Gastroesophageal sphincter (tissue), 4 donors: ENCODE measurements at regions not wholly inside any gene's neighbourhood (a gene's known extent, or its start where the extent isn't known, plus 50 kb on each side); places are given as distances from the start of the nearest gene placed in this dataset.

Experiments used
- ATAC-seq: fragments of 150-250 bp; one replicate; pipeline ENCODE4 v1.9.1; 2016; ENCODE audit warnings: mild to moderate bottlenecking, moderate library complexity
- H3K27ac ChIP-seq, 4 donors: fragments of 200-600 bp; sonication (generic) in 3 of 4; 1 replicate in 3 of 4; 2 replicates in 1 of 4; pipeline ENCODE4 v1.5.1; 2016 to 2019
- H3K27me3 ChIP-seq: fragments of 200-600 bp; sonication (generic); one replicate; pipeline ENCODE4 v1.5.1; 2019
- H3K36me3 ChIP-seq, 2 donors: fragments of 200-600 bp; sonication (generic); one replicate each; pipeline ENCODE4 v1.5.1; 2019; ENCODE audit warnings: control low read depth in 1 of 2
- H3K4me1 ChIP-seq, 3 donors: fragments of 200-600 bp; sonication (generic); 1 replicate in 2 of 3; 2 replicates in 1 of 3; pipeline ENCODE4 v1.5.1; 2016 to 2019; ENCODE audit warnings: control low read depth in 2 of 3
- H3K4me3 ChIP-seq, 2 donors: fragments of 200-600 bp; sonication (generic); one replicate each; pipeline ENCODE4 v1.5.1; 2019; ENCODE audit warnings: mild to moderate bottlenecking in 1 of 2, moderate library complexity in 1 of 2
- H3K9me3 ChIP-seq, 3 donors: fragments of 200-600 bp; sonication (generic); one replicate each; pipeline ENCODE4 v1.5.1; 2017 to 2019; ENCODE audit warnings: control low read depth in 2 of 3
- CTCF ChIP-seq, 4 experiments: fragments of 200-600 bp in 2 of 4; fragments of 450-650 bp in 2 of 4; sonication (generic) in 1 of 4; IDR thresholded peaks; one replicate each; pipeline ENCODE4 v1.5.1; 2017 to 2019; ENCODE audit warnings: antibody characterized with exemption in 4 of 4, mild to moderate bottlenecking in 2 of 4, moderate library complexity in 2 of 4
- EP300 ChIP-seq: sonication (generic); formaldehyde crosslinking; IDR thresholded peaks from one replicate; pipeline ENCODE4 v1.6.1; 2017; ENCODE audit warnings: antibody characterized with exemption, mild to moderate bottlenecking
- POLR2A ChIP-seq, 2 donors: fragments of 450-650 bp; IDR thresholded peaks; one replicate each; pipeline ENCODE4 v1.6.1; 2017; ENCODE audit warnings: antibody characterized with exemption in 2 of 2, mild to moderate bottlenecking in 2 of 2, moderate library complexity in 1 of 2
- POLR2AphosphoS5 ChIP-seq: sonication (generic); formaldehyde crosslinking; IDR thresholded peaks from one replicate; pipeline ENCODE4 v1.6.1; 2017; ENCODE audit warnings: antibody characterized with exemption
- WGBS, 2 donors: methylation state at CpG; one replicate each; pipeline ENCODE4 v1.1.5; 2018; ENCODE audit warnings: low coverage in 1 of 2; 5-methylcytosine and 5-hydroxymethylcytosine counted together

GRCh38 chr18:78681934-78682333 lies 297.7 kb upstream of the SALL3 start:
- WGBS, 2 donors, result 77 to 98% methylated on average over 5 to 11 of the region's 12 CpGs
- no peaks in the 10 kb centered on the region for H3K36me3 ChIP-seq
- H3K9me3 ChIP-seq, result no peaks in the 10 kb centered on the region
- no peaks in the 10 kb centered on the region for H3K4me1 ChIP-seq
- no peak for TF ChIP-seq CTCF (IDR thresholded peaks at IDR 0.05)
- TF ChIP-seq EP300, result no peak
- TF ChIP-seq POLR2AphosphoS5, result no peak
- no peak for TF ChIP-seq POLR2A (IDR thresholded peaks at IDR 0.05)
- H3K27me3 ChIP-seq, result peaks cover 9% of the 10 kb centered on the region
- no peak overlapping the region for H3K27ac ChIP-seq
- no peak for ATAC-seq
- H3K4me3 ChIP-seq, result no peak overlapping the region

GRCh38 chr18:78682716-78683115 lies 296.9 kb upstream of the SALL3 start:
- TF ChIP-seq CTCF (IDR thresholded peaks at IDR 0.05), result no peak
- TF ChIP-seq POLR2AphosphoS5, result no peak
- TF ChIP-seq EP300, result no peak
- no peak for TF ChIP-seq POLR2A (IDR thresholded peaks at IDR 0.05)
- no peak overlapping the region for H3K27ac ChIP-seq
- peaks cover 9% of the 10 kb centered on the region for H3K27me3 ChIP-seq
- no peaks in the 10 kb centered on the region for H3K4me1 ChIP-seq
- H3K36me3 ChIP-seq, result no peaks in the 10 kb centered on the region
- H3K4me3 ChIP-seq, result no peak overlapping the region
- ATAC-seq, result no peak
- no peaks in the 10 kb centered on the region for H3K9me3 ChIP-seq
- 51% methylated on average over 10 of the region's 13 CpGs; no CpG with 5 or more reads in 1 of the 2 donors for WGBS, 2 donors

GRCh38 chr18:78683191-78684010 lies 296.2 kb upstream of the SALL3 start:
- TF ChIP-seq POLR2AphosphoS5, result no peak
- no peak for TF ChIP-seq EP300
- no peak for TF ChIP-seq CTCF (IDR thresholded peaks at IDR 0.05)
- TF ChIP-seq POLR2A (IDR thresholded peaks at IDR 0.05), result no peak
- H3K4me1 ChIP-seq, result no peaks in the 10 kb centered on the region
- peaks cover 9% of the 10 kb centered on the region for H3K27me3 ChIP-seq
- H3K27ac ChIP-seq, result no peak overlapping the region
- no peak for ATAC-seq
- WGBS, 2 donors, result 84% methylated on average over 14 of the region's 26 CpGs; no CpG with 5 or more reads in 1 of the 2 donors
- no peaks in the 10 kb centered on the region for H3K36me3 ChIP-seq
- H3K9me3 ChIP-seq, result no peaks in the 10 kb centered on the region
- H3K4me3 ChIP-seq, result no peak overlapping the region

GRCh38 chr18:78685250-78685979 lies 294.2 kb upstream of the SALL3 start:
- Histone ChIP-seq H3K36me3 (no peaks in the 10 kb centered on the region), H3K4me1 (no peaks in the 10 kb centered on the region), H3K27me3 (peaks cover 9% of the 10 kb centered on the region), H3K4me3 (no peak overlapping the region), H3K27ac (no peak overlapping the region), H3K9me3 (no peaks in the 10 kb centered on the region)
- WGBS, 2 donors, result 75 to 87% methylated on average over 3 to 10 of the region's 23 CpGs
- TF ChIP-seq POLR2AphosphoS5, result no peak
- TF ChIP-seq POLR2A (IDR thresholded peaks at IDR 0.05), result no peak
- no peak for TF ChIP-seq EP300
- no peak for TF ChIP-seq CTCF (IDR thresholded peaks at IDR 0.05)
- no peak for ATAC-seq
